NCI-H2227 (cell line): ENCODE measurements at regions not wholly inside any gene's neighbourhood (a gene's known extent, or its start where the extent isn't known, plus 50 kb on each side); places are given as distances from the start of the nearest gene placed in this dataset.

Source experiments
- DNase-seq: peaks from one replicate; lab custom pipeline; 2025; ENCODE audit not compliant: unreplicated experiment; lab: John Stamatoyannopoulos, UW

DNA sequence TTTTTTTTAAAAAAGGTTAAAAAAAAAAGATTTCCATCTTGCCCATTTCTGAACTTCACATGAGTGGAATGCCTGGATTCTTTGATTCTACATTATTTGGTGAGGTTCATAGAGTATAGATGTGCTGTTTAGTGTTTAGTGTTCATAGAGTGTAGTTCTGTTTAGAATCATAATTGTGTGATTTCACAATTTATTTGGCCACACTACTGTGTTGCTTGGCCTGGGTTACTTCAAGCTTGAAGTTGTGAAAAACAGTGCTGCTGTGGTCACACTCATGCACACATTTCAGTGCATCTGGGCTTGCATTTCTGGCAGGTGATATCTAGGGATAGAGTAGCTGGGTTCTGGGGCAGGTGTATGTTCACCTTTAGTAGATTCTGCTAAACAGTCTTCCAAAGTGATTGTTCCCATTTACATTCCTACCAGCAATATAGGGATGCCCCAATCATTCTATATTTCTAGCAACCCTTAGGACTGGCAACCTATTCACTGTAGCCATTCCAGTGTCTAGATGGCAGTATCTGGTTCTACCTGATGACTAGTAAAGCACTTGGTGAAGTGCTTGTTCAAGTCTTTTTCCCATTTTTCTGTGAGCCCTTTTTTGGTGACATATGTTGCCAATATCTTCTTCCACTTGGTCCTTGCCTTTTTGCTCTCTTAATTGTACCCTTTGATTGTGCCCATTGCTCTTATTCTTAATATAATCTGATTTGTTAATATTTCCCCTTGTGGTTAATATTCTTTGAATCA, 50.6 kb upstream of the RBFOX3 start:
- no peak for DNase-seq
